Lower leg skin (tissue), 4 donors: ENCODE measurements at regions not wholly inside any gene's neighbourhood (a gene's known extent, or its start where the extent isn't known, plus 50 kb on each side); places are given as distances from the start of the nearest gene placed in this dataset.

ENCODE experiments used
- DNase-seq, 2 donors: peaks; one replicate each; pipeline ENCODE4 v3.0.0-alpha.2; 2019; ENCODE audit warnings: low spot score in 2 of 2
- H3K4me3 ChIP-seq: fragments of 200-600 bp; sonication (generic); 2 replicates; pipeline ENCODE4 v1.5.1; 2017; ENCODE audit warnings: mild to moderate bottlenecking, low read depth; ENCODE audit not compliant: poor library complexity, severe bottlenecking
- POLR2A ChIP-seq, 2 donors: fragments of 450-650 bp; IDR thresholded peaks; one replicate each; pipeline ENCODE4 v1.6.1; 2016 to 2017; ENCODE audit warnings: antibody characterized with exemption in 2 of 2, mild to moderate bottlenecking in 1 of 2, moderate library complexity in 1 of 2
- WGBS, 2 donors: methylation state at CpG; one replicate each; pipeline ENCODE4 v1.1.5; 2018; 5-methylcytosine and 5-hydroxymethylcytosine counted together
- intact Hi-C: fragments of 100-400 bp; cut with DNase I; formaldehyde crosslinking; loops from one replicate; pipeline ENCODE4 v1.15.0; 2023; ENCODE audit warnings: low total_unique reads
- TF ChIP-seq, protein P1 (sequence below), 3 donors: fragments of 450-650 bp; IDR thresholded peaks; one replicate each; pipeline ENCODE4 v1.5.1; 2016; ENCODE audit warnings: antibody characterized with exemption in 3 of 3, mild to moderate bottlenecking in 3 of 3, moderate library complexity in 2 of 3

DNA sequence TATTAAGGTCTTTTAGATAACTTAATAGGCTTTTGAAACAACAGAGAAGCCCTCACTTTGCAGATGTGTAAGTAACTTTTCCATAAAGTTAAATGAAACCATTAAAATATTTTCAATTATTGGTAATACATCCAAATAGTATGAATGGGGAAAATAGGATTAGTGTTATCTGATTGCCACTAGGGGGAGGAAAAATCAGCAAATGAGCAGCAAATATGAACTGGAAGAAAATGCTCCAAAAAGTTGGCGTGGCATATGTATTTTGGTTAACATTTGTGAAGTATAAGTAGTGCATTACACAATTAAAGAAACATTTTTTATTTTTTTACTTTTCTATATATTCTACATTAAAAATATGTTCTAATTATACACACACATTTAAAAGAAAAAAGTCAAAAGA is 259.8 kb upstream of the ANO5 start:
- 36 to 51% methylated on average over 1 of the region's 1 CpG for WGBS, 2 donors
- intact Hi-C loops: no loop called here
- no peak for DNase-seq
- TF ChIP-seq POLR2A (IDR thresholded peaks at IDR 0.05): no peak
- TF ChIP-seq, protein P1, sequence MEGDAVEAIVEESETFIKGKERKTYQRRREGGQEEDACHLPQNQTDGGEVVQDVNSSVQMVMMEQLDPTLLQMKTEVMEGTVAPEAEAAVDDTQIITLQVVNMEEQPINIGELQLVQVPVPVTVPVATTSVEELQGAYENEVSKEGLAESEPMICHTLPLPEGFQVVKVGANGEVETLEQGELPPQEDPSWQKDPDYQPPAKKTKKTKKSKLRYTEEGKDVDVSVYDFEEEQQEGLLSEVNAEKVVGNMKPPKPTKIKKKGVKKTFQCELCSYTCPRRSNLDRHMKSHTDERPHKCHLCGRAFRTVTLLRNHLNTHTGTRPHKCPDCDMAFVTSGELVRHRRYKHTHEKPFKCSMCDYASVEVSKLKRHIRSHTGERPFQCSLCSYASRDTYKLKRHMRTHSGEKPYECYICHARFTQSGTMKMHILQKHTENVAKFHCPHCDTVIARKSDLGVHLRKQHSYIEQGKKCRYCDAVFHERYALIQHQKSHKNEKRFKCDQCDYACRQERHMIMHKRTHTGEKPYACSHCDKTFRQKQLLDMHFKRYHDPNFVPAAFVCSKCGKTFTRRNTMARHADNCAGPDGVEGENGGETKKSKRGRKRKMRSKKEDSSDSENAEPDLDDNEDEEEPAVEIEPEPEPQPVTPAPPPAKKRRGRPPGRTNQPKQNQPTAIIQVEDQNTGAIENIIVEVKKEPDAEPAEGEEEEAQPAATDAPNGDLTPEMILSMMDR (IDR thresholded peaks at IDR 0.05): no peak
- no peak overlapping the region for H3K4me3 ChIP-seq

DNA sequence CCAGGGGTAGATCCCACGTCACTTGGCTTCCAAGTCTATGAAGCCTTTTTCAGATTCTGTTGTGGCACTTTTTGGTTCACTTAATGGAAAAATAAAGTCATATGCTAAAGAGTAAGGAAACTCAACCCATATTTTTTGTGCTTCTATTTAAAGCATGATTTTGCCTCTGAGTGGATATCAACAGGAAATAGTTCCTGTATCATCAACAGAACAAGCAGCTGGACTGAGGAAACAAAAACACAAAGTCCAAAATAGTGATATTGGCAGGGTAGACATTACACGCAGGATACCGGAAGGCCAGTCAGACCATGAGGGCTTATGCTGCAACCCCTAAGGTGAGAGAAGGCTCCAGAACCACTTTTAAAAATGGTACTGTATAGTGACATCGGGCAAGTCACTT is 248.3 kb upstream of the ANO5 start:
- no peak for DNase-seq
- intact Hi-C loops: no loop called here
- 80 to 89% methylated on average over 4 of the region's 4 CpGs for WGBS, 2 donors
- no peak overlapping the region for H3K4me3 ChIP-seq
- TF ChIP-seq POLR2A (IDR thresholded peaks at IDR 0.05): no peak
- TF ChIP-seq, protein P1 (IDR thresholded peaks at IDR 0.05): no peak

DNA sequence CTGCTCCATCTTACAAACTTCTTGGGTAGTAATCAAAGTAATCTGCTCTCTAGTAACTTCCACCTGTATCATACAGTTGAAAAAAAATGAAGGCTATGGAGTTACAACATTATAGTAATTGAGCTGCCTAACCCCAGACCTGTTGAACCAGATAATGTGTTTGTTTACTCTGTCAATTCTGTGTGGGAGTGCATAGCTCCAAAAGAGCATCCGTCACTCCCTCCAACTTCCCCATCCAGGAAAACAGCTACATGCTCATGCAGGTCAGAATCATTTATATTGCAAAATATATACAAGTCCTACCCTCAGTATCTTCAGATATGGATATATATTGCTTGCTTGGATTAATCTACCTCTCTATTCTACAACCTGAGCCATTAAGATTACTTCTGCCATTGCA is 244.0 kb upstream of the ANO5 start:
- intact Hi-C loops: no loop called here
- DNase-seq: no peak
- H3K4me3 ChIP-seq: no peak overlapping the region
- TF ChIP-seq, protein P1 (IDR thresholded peaks at IDR 0.05): no peak
- TF ChIP-seq POLR2A (IDR thresholded peaks at IDR 0.05): no peak
- 61 to 73% methylated on average over 1 of the region's 1 CpG for WGBS, 2 donors

GRCh38 chr11:21949763-21950413 is 243.0 kb upstream of the ANO5 start:
- no peak overlapping the region for H3K4me3 ChIP-seq
- TF ChIP-seq, protein P1 (IDR thresholded peaks at IDR 0.05): no peak
- TF ChIP-seq POLR2A (IDR thresholded peaks at IDR 0.05): no peak
- 81% methylated on average over 3 of the region's 3 CpGs for WGBS, 2 donors
- no peak for DNase-seq
- intact Hi-C loops: no loop called here

DNA sequence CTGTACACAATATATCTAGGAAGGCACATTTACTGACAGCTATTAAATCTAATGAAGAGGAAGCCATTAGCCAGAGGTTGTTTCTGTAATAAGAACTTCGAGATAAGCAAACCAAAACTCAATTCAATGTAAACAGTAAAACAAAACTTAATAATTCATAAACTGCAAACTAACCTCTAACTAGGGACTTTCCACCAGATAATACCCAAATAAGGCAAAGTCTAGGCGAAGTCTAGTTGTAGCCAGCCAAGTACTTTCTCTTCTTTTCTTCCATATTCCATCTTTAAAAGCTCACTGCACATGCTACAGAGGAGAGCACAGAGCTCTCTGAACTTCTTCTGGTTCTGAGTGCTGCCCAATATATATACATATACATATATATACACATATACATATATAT is 229.9 kb upstream of the ANO5 start:
- TF ChIP-seq, protein P1 (IDR thresholded peaks at IDR 0.05): no peak
- no peak for TF ChIP-seq POLR2A (IDR thresholded peaks at IDR 0.05)
- no peak for DNase-seq
- intact Hi-C loops: no loop called here
- 39 to 75% methylated on average over 2 of the region's 2 CpGs for WGBS, 2 donors
- no peak overlapping the region for H3K4me3 ChIP-seq

DNA sequence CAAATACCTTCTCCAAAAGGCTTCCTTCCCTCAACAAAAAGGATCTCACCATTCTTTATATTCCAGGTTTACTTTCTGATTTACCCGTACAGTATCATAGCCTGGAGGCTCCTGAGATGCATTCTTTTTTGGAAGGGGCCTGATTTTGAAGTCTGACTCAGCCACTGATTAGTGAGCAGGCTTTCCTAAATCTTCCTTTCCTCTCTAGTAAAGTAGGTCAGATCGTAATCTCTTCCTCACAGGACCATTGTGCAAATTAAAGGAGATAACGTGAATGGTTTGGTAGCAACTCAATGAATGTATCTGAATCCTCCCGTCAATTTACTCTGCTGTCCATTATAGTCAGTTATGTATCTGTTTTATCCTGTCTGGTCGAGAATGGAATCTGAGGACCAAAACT is 227.7 kb upstream of the ANO5 start:
- intact Hi-C loops: no loop called here
- no peak for DNase-seq
- TF ChIP-seq POLR2A (IDR thresholded peaks at IDR 0.05): no peak
- TF ChIP-seq, protein P1 (IDR thresholded peaks at IDR 0.05): no peak
- H3K4me3 ChIP-seq: no peak overlapping the region
- WGBS, 2 donors: 47 to 50% methylated on average over 5 of the region's 5 CpGs
